Fibroblast of the aortic adventitia (primary cell): ENCODE measurements at regions not wholly inside any gene's neighbourhood (a gene's known extent, or its start where the extent isn't known, plus 50 kb on each side); places are given as distances from the start of the nearest gene placed in this dataset.

Experiments
- DNase-seq: peaks from one replicate; pipeline ENCODE4 v3.0.0-alpha.2; 2010; ENCODE audit warnings: low read depth
- H3K4me3 ChIP-seq: 2 replicates; pipeline ENCODE4 v1.5.1; 2011; ENCODE audit warnings: low read depth, mild to moderate bottlenecking, control low read depth, low read length, moderate library complexity
- CTCF ChIP-seq: IDR thresholded peaks from 2 replicates; pipeline ENCODE4 v1.5.1; 2011; ENCODE audit warnings: mild to moderate bottlenecking, low read length, control low read depth, inconsistent platforms; ENCODE audit not compliant: insufficient read depth

- H3K4me3 ChIP-seq, result no peak overlapping the region
- TF ChIP-seq CTCF, result no peak
- DNase-seq, result no peak
Measured at GRCh38 chr15:36126194-36126593, 453.2 kb upstream of the CDIN1 start.

GRCh38 chr15:36130641-36131310 lies 448.6 kb upstream of the CDIN1 start:
- no peak for TF ChIP-seq CTCF
- no peak overlapping the region for H3K4me3 ChIP-seq
- peak; percentile 12 for DNase-seq

GRCh38 chr15:36133742-36134141 lies 445.7 kb upstream of the CDIN1 start:
- no peak for DNase-seq
- TF ChIP-seq CTCF, result no peak
- H3K4me3 ChIP-seq, result no peak overlapping the region

GRCh38 chr15:36136049-36136448 lies 443.4 kb upstream of the CDIN1 start:
- no peak for TF ChIP-seq CTCF
- no peak for DNase-seq
- no peak overlapping the region for H3K4me3 ChIP-seq

- no peak overlapping the region for H3K4me3 ChIP-seq
- no peak for DNase-seq
- no peak for TF ChIP-seq CTCF
Measured at GRCh38 chr15:36152936-36153335, 426.5 kb upstream of the CDIN1 start.

- DNase-seq, result peak; percentile 48
- no peak overlapping the region for H3K4me3 ChIP-seq
- no peak for TF ChIP-seq CTCF
Measured at GRCh38 chr15:36156879-36157427, 422.5 kb upstream of the CDIN1 start.

- no peak for DNase-seq
Measured at GRCh38 chr15:36160351-36160750, 419.1 kb upstream of the CDIN1 start.

More at GRCh38 chr15:36160351-36160750, 419.1 kb upstream of the CDIN1 start:
- TF ChIP-seq CTCF, result no peak
- H3K4me3 ChIP-seq, result no peak overlapping the region
